ENCODE measurements at regions not wholly inside any gene's neighbourhood (a gene's known extent, or its start where the extent isn't known, plus 50 kb on each side); places are given as distances from the start of the nearest gene placed in this dataset.

DNA sequence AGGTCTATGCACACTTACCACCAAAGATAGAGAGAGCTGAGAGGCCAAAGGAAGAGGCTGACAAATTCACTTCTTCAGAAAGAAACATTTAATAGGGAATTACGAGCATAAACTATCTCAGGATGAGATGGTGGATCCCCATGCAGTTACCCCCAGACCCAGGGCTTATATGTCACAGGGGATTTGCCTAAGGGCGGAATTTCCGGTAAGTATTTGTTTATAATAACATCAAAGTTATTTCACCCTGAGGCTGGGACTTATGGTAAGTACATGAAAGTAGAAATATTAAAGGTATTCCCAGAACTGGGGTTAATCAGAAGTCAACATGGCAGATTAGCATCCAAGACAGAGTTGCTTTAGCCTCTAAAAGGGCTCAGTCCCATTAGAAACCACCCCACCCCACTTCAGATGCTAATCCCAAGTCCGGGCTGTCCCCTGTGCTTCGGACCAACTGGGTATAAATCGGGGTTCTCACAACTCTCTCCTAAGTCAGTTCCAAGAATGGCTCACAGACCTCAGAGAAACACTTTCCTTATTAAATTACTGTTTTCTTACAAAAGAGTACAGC, 247.4 kb upstream of the ZP4 start:
- no peak overlapping the region for H3K27ac ChIP-seq (ENCODE audit: low read depth in 1 of 2, low read length in 1 of 2)
- H3K36me3 ChIP-seq (ENCODE audit: control insufficient read depth in 2 of 2, insufficient read depth in 2 of 2, low read length in 1 of 2): no peaks in the 10 kb centered on the region
- H3K4me3 ChIP-seq (ENCODE audit: low read length in 2 of 2): no peak overlapping the region
- WGBS: 94% methylated on average over 6 of the region's 6 CpGs
- H3K9me3 ChIP-seq (ENCODE audit: control insufficient read depth in 2 of 2, insufficient read depth in 1 of 2, low read length in 1 of 2): no peaks in the 10 kb centered on the region
- no peak for DNase-seq (ENCODE audit: low read depth in 6 of 9, low spot score in 9 of 9)
- no peaks in the 10 kb centered on the region for H3K27me3 ChIP-seq (ENCODE audit: control insufficient read depth in 2 of 2, insufficient read depth in 1 of 2, low read length in 1 of 2)
- H3K4me1 ChIP-seq (ENCODE audit: control insufficient read depth in 2 of 2, insufficient read depth in 2 of 2, low read length in 2 of 2): no peaks in the 10 kb centered on the region

DNA sequence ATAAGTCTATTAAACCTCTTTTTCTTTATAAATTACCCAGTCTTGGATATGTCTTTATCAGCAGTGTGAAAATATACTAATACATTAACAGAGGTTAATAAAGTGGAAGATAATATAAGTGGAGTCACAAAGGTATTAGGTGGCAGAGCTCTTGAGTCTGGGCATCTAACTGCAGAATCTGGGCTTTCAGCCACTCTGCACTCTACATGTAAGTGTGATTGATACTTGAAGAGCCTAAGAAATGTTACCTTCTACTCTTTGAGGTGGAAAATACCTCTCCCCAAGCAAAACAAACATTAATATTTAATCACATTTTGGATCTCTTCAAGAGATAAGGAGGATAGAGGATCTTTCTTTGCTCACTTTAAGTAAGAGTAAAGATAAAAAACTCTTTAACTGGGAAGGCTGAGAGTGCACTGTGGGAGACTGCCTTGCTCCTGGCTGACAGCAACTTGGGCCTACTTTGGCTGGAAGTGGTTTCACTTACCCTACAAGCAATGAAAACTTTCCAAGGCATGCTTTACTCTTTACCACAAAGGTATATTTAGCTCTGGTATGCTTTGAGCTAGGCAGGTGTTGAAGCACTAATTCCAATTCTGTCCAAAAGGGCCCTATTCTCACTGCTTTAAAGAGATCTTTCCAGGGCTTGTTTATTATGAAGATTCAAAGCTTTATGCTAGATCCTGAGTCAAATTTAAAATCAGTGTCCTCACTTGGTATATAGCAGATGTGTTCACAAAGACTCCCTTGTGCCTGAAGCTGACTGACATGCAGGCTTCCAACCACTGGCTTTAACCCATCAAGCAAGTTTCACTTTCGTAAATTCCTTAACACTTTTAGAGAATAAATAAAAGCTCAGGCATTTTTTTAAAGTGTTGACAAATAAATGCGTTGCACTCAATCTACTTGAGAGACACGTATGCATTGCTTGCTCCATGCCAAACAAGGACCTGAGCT, 245.3 kb upstream of the ZP4 start:
- 79% methylated on average over 3 of the region's 3 CpGs for WGBS
- no peak for DNase-seq (ENCODE audit: low read depth in 6 of 9, low spot score in 9 of 9)

DNA sequence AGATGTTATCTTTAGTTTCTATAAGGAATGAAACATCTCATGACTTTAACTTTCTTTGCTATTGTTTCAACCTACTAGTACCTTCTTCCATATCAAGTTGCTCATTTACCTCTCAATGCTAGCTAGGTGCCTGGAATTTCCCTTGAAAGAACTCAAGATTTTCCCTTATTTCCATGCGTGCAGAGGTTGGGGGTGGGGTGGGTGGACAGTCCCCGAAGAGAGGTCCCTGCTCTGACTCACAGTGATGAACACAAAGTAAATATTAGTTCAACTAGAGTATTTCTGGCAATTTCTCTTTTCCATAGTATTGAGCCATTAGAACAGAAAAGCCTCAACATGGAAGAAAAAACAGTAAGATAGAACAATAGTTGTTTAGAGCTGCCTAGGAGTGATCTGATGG, 239.0 kb upstream of the ZP4 start:
- WGBS: 86% methylated on average over 2 of the region's 2 CpGs
- no peaks in the 10 kb centered on the region for H3K27me3 ChIP-seq (ENCODE audit: control insufficient read depth in 2 of 2, insufficient read depth in 1 of 2, low read length in 1 of 2)
- no peak overlapping the region for H3K27ac ChIP-seq (ENCODE audit: low read depth in 1 of 2, low read length in 1 of 2)

More for the DNA sequence above, 245.3 kb upstream of the ZP4 start:
- H3K27me3 ChIP-seq (ENCODE audit: control insufficient read depth in 2 of 2, insufficient read depth in 1 of 2, low read length in 1 of 2): no peaks in the 10 kb centered on the region
- no peaks in the 10 kb centered on the region for H3K36me3 ChIP-seq (ENCODE audit: control insufficient read depth in 2 of 2, insufficient read depth in 2 of 2, low read length in 1 of 2)
- no peaks in the 10 kb centered on the region for H3K4me1 ChIP-seq (ENCODE audit: control insufficient read depth in 2 of 2, insufficient read depth in 2 of 2, low read length in 2 of 2)
- no peak overlapping the region for H3K27ac ChIP-seq (ENCODE audit: low read depth in 1 of 2, low read length in 1 of 2)
- H3K9me3 ChIP-seq (ENCODE audit: control insufficient read depth in 2 of 2, insufficient read depth in 1 of 2, low read length in 1 of 2): no peaks in the 10 kb centered on the region
- no peak overlapping the region for H3K4me3 ChIP-seq (ENCODE audit: low read length in 2 of 2)

DNA sequence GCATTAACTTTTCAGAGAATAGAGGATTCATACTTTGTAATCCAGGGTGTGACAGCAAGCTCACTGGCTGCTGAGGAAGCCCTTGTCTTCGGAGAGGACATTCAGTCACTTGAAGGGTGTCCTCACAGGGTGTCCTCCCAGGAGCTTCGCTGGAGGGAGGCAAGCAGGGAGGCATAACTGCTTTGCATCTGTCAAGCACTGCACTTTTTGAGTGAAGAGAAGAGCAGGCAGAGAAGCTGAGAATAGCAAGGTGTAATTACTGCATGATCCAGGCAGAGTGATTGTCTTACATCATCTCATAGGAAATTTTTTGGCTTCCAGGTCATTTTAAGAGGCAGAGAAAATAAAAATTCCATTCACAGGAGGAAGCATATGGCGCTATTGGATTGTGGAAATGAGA, 232.5 kb upstream of the ZP4 start:
- Histone ChIP-seq H3K4me1 (ENCODE audit: control insufficient read depth in 2 of 2, insufficient read depth in 2 of 2, low read length in 2 of 2) (no peaks in the 10 kb centered on the region), H3K4me3 (ENCODE audit: low read length in 2 of 2) (no peak overlapping the region), H3K27me3 (ENCODE audit: control insufficient read depth in 2 of 2, insufficient read depth in 1 of 2, low read length in 1 of 2) (no peaks in the 10 kb centered on the region), H3K36me3 (ENCODE audit: control insufficient read depth in 2 of 2, insufficient read depth in 2 of 2, low read length in 1 of 2) (no peaks in the 10 kb centered on the region), H3K27ac (ENCODE audit: low read depth in 1 of 2, low read length in 1 of 2) (no peak overlapping the region), H3K9me3 (ENCODE audit: control insufficient read depth in 2 of 2, insufficient read depth in 1 of 2, low read length in 1 of 2) (no peaks in the 10 kb centered on the region)
- DNase-seq (ENCODE audit: low read depth in 6 of 9, low spot score in 9 of 9): no peak
- WGBS: 88% methylated on average over 3 of the region's 3 CpGs

More for the DNA sequence above, 239.0 kb upstream of the ZP4 start:
- no peaks in the 10 kb centered on the region for H3K4me1 ChIP-seq (ENCODE audit: control insufficient read depth in 2 of 2, insufficient read depth in 2 of 2, low read length in 2 of 2)
- no peaks in the 10 kb centered on the region for H3K9me3 ChIP-seq (ENCODE audit: control insufficient read depth in 2 of 2, insufficient read depth in 1 of 2, low read length in 1 of 2)
- no peaks in the 10 kb centered on the region for H3K36me3 ChIP-seq (ENCODE audit: control insufficient read depth in 2 of 2, insufficient read depth in 2 of 2, low read length in 1 of 2)
- no peak for DNase-seq (ENCODE audit: low read depth in 6 of 9, low spot score in 9 of 9)
- H3K4me3 ChIP-seq (ENCODE audit: low read length in 2 of 2): no peak overlapping the region

DNA sequence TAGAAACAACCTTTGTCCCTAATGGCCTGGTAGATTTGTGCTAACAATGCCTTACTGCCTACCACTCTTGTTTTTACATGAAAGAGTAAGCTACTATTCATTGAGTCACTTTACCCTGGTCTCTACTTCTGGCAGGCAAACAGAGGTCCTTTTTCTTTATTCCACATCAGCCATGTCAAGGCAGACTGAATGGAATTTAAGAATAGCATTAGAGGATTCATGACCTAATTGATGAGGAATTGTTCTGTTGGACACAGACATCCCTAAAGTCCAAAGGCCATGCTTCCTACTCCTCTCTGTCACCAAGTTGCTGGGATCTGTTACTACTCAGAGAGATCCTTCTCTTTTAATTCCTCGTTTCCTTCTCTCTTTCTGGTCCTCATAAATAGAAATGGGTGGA, 229.1 kb upstream of the ZP4 start:
- H3K4me3 ChIP-seq (ENCODE audit: low read length in 2 of 2): no peak overlapping the region
- DNase-seq (ENCODE audit: low read depth in 6 of 9, low spot score in 9 of 9): no peak
- H3K27me3 ChIP-seq (ENCODE audit: control insufficient read depth in 2 of 2, insufficient read depth in 1 of 2, low read length in 1 of 2): no peaks in the 10 kb centered on the region
- H3K9me3 ChIP-seq (ENCODE audit: control insufficient read depth in 2 of 2, insufficient read depth in 1 of 2, low read length in 1 of 2): no peaks in the 10 kb centered on the region
- no peaks in the 10 kb centered on the region for H3K36me3 ChIP-seq (ENCODE audit: control insufficient read depth in 2 of 2, insufficient read depth in 2 of 2, low read length in 1 of 2)
- H3K27ac ChIP-seq (ENCODE audit: low read depth in 1 of 2, low read length in 1 of 2): no peak overlapping the region
- 77% methylated on average over 1 of the region's 1 CpG for WGBS
- H3K4me1 ChIP-seq (ENCODE audit: control insufficient read depth in 2 of 2, insufficient read depth in 2 of 2, low read length in 2 of 2): no peaks in the 10 kb centered on the region

DNA sequence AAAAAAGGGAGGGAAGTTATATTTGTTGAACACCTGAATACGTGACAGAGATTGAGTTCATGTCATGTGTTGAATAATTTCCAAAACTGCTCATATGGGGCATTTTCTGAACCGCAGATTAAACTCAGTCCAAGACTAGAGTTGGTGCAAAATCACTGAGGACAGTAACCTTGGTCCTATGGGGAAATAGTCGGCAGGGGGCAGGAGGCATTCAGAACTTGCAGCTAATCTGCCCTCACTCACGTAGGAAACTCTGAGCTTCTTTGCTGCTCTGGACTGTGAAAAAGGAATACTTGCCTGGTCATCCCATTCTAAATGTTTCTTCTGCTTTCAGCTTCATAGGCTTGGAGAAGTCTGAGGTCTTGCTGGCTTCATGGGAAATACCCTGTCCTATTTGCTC, 228.3 kb upstream of the ZP4 start:
- no peak for DNase-seq (ENCODE audit: low read depth in 6 of 9, low spot score in 9 of 9)
- Histone ChIP-seq H3K36me3 (ENCODE audit: control insufficient read depth in 2 of 2, insufficient read depth in 2 of 2, low read length in 1 of 2) (no peaks in the 10 kb centered on the region), H3K4me3 (ENCODE audit: low read length in 2 of 2) (no peak overlapping the region), H3K27ac (ENCODE audit: low read depth in 1 of 2, low read length in 1 of 2) (no peak overlapping the region), H3K9me3 (ENCODE audit: control insufficient read depth in 2 of 2, insufficient read depth in 1 of 2, low read length in 1 of 2) (no peaks in the 10 kb centered on the region), H3K27me3 (ENCODE audit: control insufficient read depth in 2 of 2, insufficient read depth in 1 of 2, low read length in 1 of 2) (no peaks in the 10 kb centered on the region), H3K4me1 (ENCODE audit: control insufficient read depth in 2 of 2, insufficient read depth in 2 of 2, low read length in 2 of 2) (no peaks in the 10 kb centered on the region)
- WGBS: 66% methylated on average over 4 of the region's 4 CpGs

DNA sequence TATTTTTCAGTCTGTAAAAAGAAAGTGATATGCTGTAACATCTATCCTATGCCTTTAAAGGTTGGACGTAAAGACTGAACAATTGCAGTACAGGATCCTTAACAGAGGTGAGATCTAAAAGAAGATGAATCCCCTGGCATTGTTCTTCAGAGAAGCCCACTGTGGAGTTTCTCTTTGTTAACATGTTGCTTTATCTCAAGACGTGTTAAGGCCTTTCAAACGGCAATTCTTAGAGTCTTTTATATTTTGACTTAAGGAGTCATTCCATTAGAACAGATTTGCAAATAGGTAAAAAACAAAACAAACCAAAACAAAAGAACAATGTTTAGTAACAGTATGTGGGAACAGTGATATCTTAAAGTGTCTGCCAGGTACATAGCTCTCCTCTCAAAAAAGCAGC, 225.1 kb upstream of the ZP4 start:
- Histone ChIP-seq H3K27ac (ENCODE audit: low read depth in 1 of 2, low read length in 1 of 2) (no peak overlapping the region), H3K27me3 (ENCODE audit: control insufficient read depth in 2 of 2, insufficient read depth in 1 of 2, low read length in 1 of 2) (no peaks in the 10 kb centered on the region), H3K4me3 (ENCODE audit: low read length in 2 of 2) (no peak overlapping the region), H3K36me3 (ENCODE audit: control insufficient read depth in 2 of 2, insufficient read depth in 2 of 2, low read length in 1 of 2) (no peaks in the 10 kb centered on the region), H3K9me3 (ENCODE audit: control insufficient read depth in 2 of 2, insufficient read depth in 1 of 2, low read length in 1 of 2) (no peaks in the 10 kb centered on the region), H3K4me1 (ENCODE audit: control insufficient read depth in 2 of 2, insufficient read depth in 2 of 2, low read length in 2 of 2) (no peaks in the 10 kb centered on the region)
- DNase-seq (ENCODE audit: low read depth in 6 of 9, low spot score in 9 of 9): no peak
- 94% methylated on average over 3 of the region's 3 CpGs for WGBS

DNA sequence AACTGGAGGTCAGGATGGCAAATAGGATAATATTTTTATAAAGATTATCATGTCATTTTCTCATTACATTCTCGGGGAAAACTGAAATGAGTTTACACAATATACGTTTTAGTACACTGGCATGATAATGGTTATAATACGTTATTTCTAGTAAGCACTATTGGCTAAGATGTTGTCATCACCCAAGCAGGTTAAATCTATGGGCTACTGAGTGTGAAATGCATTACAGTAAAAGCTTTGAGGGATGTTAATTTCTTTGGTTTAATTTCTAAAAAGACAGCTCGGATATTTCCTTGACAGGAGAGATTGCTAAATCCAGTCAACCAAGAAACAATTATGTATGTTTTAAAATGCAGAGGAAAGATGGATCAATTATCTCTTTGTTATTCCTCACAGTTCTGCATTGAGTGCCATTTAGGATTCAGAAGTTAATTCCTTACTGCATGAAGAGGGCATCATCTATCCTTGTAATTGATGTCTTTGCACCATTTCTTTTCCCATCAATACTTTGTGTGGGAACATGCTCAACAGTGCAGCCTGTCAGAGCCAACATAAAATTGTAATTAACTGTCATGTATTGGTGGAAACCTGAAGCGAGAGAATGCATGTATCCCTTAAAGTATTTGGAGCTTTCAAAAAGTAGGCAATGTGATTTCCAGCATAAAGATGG, 222.4 kb upstream of the ZP4 start:
- no peak overlapping the region for H3K27ac ChIP-seq (ENCODE audit: low read depth in 1 of 2, low read length in 1 of 2)
- H3K9me3 ChIP-seq (ENCODE audit: control insufficient read depth in 2 of 2, insufficient read depth in 1 of 2, low read length in 1 of 2): no peaks in the 10 kb centered on the region
- 82% methylated on average over 5 of the region's 5 CpGs for WGBS
- no peaks in the 10 kb centered on the region for H3K4me1 ChIP-seq (ENCODE audit: control insufficient read depth in 2 of 2, insufficient read depth in 2 of 2, low read length in 2 of 2)
- H3K4me3 ChIP-seq (ENCODE audit: low read length in 2 of 2): no peak overlapping the region
- H3K36me3 ChIP-seq (ENCODE audit: control insufficient read depth in 2 of 2, insufficient read depth in 2 of 2, low read length in 1 of 2): no peaks in the 10 kb centered on the region
- DNase-seq (ENCODE audit: low read depth in 6 of 9, low spot score in 9 of 9): no peak
- H3K27me3 ChIP-seq (ENCODE audit: control insufficient read depth in 2 of 2, insufficient read depth in 1 of 2, low read length in 1 of 2): no peaks in the 10 kb centered on the region

DNA sequence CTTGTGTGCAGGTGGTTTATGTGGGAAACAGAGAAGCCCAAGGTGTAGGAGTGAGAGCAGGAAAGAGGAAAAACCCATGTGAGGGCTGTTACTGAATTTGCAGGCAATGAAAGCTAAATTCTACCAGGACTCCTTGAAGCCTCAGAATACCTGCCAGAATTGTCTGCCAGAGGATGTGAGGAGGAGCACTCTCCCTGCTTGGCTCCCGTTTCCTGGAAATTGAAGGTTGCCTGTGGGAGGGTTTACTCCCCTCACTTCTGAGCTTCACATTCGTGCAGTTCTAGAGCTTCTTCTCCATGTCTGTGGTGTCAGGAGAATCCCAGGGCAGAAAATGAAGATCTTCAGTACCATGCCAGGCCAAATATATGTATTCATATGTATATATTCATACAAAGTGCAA, 220.8 kb upstream of the ZP4 start:
- WGBS: 90% methylated on average over 2 of the region's 2 CpGs
- Histone ChIP-seq H3K27ac (ENCODE audit: low read depth in 1 of 2, low read length in 1 of 2) (no peak overlapping the region), H3K9me3 (ENCODE audit: control insufficient read depth in 2 of 2, insufficient read depth in 1 of 2, low read length in 1 of 2) (no peaks in the 10 kb centered on the region), H3K36me3 (ENCODE audit: control insufficient read depth in 2 of 2, insufficient read depth in 2 of 2, low read length in 1 of 2) (no peaks in the 10 kb centered on the region), H3K27me3 (ENCODE audit: control insufficient read depth in 2 of 2, insufficient read depth in 1 of 2, low read length in 1 of 2) (no peaks in the 10 kb centered on the region), H3K4me1 (ENCODE audit: control insufficient read depth in 2 of 2, insufficient read depth in 2 of 2, low read length in 2 of 2) (no peaks in the 10 kb centered on the region), H3K4me3 (ENCODE audit: low read length in 2 of 2) (no peak overlapping the region)
- DNase-seq (ENCODE audit: low read depth in 6 of 9, low spot score in 9 of 9): no peak

Measured in thymus (tissue), 11 donors.